Right atrium auricular region (tissue), 2 donors: ENCODE measurements at regions not wholly inside any gene's neighbourhood (a gene's known extent, or its start where the extent isn't known, plus 50 kb on each side); places are given as distances from the start of the nearest gene placed in this dataset.

Source experiments
- DNase-seq: peaks from one replicate; pipeline ENCODE4 v3.0.0-alpha.2; 2019; ENCODE audit warnings: low spot score
- H3K27ac ChIP-seq, 2 donors: fragments of 200-600 bp; sonication (generic); 1 replicate in 1 of 2; 2 replicates in 1 of 2; pipeline ENCODE4 v1.5.1; 2016 to 2019
- H3K27me3 ChIP-seq, 2 donors: fragments of 200-600 bp; sonication (generic); one replicate each; pipeline versions ENCODE4 v1.5.1 to v1.6.0; 2017 to 2019
- H3K36me3 ChIP-seq: fragments of 200-600 bp; sonication (generic); one replicate; pipeline ENCODE4 v1.5.1; 2016
- H3K4me1 ChIP-seq, 2 donors: fragments of 200-600 bp; sonication (generic); one replicate each; pipeline versions ENCODE4 v1.5.1 to v1.6.0; 2017 to 2019
- H3K4me3 ChIP-seq, 2 donors: fragments of 200-600 bp; sonication (generic); 1 replicate in 1 of 2; 2 replicates in 1 of 2; pipeline ENCODE4 v1.5.1; 2017 to 2019; ENCODE audit warnings: mild to moderate bottlenecking in 1 of 2, moderate library complexity in 1 of 2
- H3K9me3 ChIP-seq, 2 donors: fragments of 200-600 bp; sonication (generic); one replicate each; pipeline ENCODE4 v1.5.1; 2019
- CTCF ChIP-seq, 2 donors: fragments of 200-600 bp; sonication (generic); IDR thresholded peaks; one replicate each; pipeline ENCODE4 v1.5.1; 2019; ENCODE audit warnings: antibody characterized with exemption in 2 of 2

- no peaks in the 10 kb centered on the region for H3K27me3 ChIP-seq
- no peak overlapping the region for H3K27ac ChIP-seq
- H3K9me3 ChIP-seq = no peaks in the 10 kb centered on the region
- no peak for TF ChIP-seq CTCF (IDR thresholded peaks at IDR 0.05)
- H3K36me3 ChIP-seq = no peaks in the 10 kb centered on the region
- H3K4me3 ChIP-seq = no peak overlapping the region
- no peaks in the 10 kb centered on the region for H3K4me1 ChIP-seq
- no peak for DNase-seq
Observed at GRCh38 chr3:148369381-148369780, 328.3 kb upstream of the AGTR1 start.

- Histone ChIP-seq H3K9me3 (no peaks in the 10 kb centered on the region), H3K27me3 (no peaks in the 10 kb centered on the region), H3K4me1 (no peaks in the 10 kb centered on the region), H3K27ac (no peak overlapping the region), H3K4me3 (no peak overlapping the region), H3K36me3 (no peaks in the 10 kb centered on the region)
- no peak for TF ChIP-seq CTCF (IDR thresholded peaks at IDR 0.05)
- no peak for DNase-seq
Observed at GRCh38 chr3:148372206-148372875, 325.4 kb upstream of the AGTR1 start.

DNA sequence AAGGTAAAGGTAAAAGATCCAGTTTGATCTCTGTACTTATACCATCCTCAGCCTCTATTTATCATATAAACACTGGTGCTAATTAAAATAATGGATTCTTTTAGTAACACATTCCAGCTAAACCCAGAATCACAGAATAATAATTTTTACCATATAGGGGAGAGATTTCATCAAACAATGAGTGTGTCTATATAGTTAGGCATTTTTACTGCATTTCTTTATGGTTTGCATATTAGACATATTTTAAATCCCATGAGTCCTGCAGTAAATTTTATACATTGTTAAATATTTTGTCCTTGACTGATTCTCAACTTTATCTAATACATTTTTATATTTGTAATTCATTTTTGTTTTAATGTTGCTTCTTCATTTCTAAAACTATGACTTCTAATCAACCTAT is 323.7 kb upstream of the AGTR1 start:
- no peaks in the 10 kb centered on the region for H3K4me1 ChIP-seq
- H3K9me3 ChIP-seq = no peaks in the 10 kb centered on the region
- H3K36me3 ChIP-seq = no peaks in the 10 kb centered on the region
- TF ChIP-seq CTCF (IDR thresholded peaks at IDR 0.05) = no peak
- no peaks in the 10 kb centered on the region for H3K27me3 ChIP-seq
- no peak overlapping the region for H3K27ac ChIP-seq
- no peak overlapping the region for H3K4me3 ChIP-seq
- no peak for DNase-seq

DNA sequence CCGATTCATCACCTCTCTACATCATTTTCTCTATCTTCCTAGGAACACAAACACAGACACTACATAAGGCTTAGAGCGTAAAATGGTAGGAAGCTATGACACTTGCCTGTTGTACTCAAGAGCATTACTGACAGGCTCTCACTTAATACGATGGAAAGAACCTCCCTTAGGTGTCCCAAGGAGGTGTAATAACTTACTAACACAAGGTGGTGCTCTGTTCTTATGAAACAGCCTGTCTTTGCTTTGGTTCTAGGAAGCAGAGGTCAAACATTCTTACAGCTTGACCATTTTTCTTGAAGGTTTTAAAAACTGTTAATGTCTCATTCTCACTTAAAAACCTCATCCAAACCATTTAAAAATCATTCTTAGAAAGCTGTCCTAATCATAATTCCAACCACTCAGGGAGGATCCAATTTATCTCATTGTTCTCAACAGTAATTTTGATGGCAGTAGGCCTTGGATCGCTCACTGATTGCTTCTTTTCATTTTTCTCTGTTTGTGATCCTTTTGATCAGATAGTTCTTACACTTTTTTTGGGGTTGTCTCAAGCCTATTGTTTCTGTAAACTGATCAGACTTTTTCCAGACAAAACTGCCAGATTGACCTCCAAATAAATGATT is 317.8 kb upstream of the AGTR1 start:
- no peaks in the 10 kb centered on the region for H3K27me3 ChIP-seq
- no peak for DNase-seq
- no peaks in the 10 kb centered on the region for H3K36me3 ChIP-seq
- H3K27ac ChIP-seq = no peak overlapping the region
- H3K9me3 ChIP-seq = no peaks in the 10 kb centered on the region
- no peaks in the 10 kb centered on the region for H3K4me1 ChIP-seq
- H3K4me3 ChIP-seq = no peak overlapping the region
- peak in 1 of 2 donors; percentile 63 for TF ChIP-seq CTCF (IDR thresholded peaks at IDR 0.05)

- Histone ChIP-seq H3K4me1 (no peaks in the 10 kb centered on the region), H3K27ac (no peak overlapping the region), H3K27me3 (no peaks in the 10 kb centered on the region), H3K9me3 (no peaks in the 10 kb centered on the region), H3K36me3 (no peaks in the 10 kb centered on the region), H3K4me3 (no peak overlapping the region)
- no peak for TF ChIP-seq CTCF (IDR thresholded peaks at IDR 0.05)
- no peak for DNase-seq
Observed at GRCh38 chr3:148381051-148381450, 316.7 kb upstream of the AGTR1 start.

GRCh38 chr3:148389916-148390315 is 307.8 kb upstream of the AGTR1 start:
- H3K36me3 ChIP-seq = no peaks in the 10 kb centered on the region
- H3K4me3 ChIP-seq = no peak overlapping the region
- H3K9me3 ChIP-seq = no peaks in the 10 kb centered on the region
- DNase-seq = no peak
- no peaks in the 10 kb centered on the region for H3K4me1 ChIP-seq
- no peak overlapping the region for H3K27ac ChIP-seq
- TF ChIP-seq CTCF (IDR thresholded peaks at IDR 0.05) = no peak
- no peaks in the 10 kb centered on the region for H3K27me3 ChIP-seq
